ENCODE measurements at regions not wholly inside any gene's neighbourhood (a gene's known extent, or its start where the extent isn't known, plus 50 kb on each side); places are given as distances from the start of the nearest gene placed in this dataset.
"Not testable (repeated sequence)": the region's sequence is repeated elsewhere in the genome, so short reads cannot be mapped to it uniquely, and the experiment has no call there.

DNA sequence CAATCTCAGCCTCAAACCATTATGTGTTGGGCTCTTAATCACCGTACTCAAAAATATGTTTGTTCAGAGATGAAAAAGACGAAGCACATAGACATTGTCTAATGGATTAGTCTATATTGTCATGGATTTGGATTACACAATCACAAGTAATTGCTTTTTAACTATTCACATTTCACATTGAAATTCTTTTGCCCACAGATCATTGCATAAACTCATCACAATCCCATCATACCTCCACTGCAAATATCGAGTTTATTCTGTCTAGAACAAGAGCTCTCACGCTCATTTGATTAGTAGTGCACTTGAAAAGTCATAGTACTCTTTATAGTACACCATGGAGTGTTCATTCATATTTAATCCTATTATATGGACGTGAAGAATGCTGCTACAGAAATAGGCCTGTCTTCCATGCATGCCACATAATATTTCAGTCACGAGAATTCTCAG is 97.9 kb upstream of the SOX11 start:
- no peak for DNase-seq

- DNase-seq, result no peak
Observed at GRCh38 chr2:5596868-5597267, 95.3 kb upstream of the SOX11 start.

GRCh38 chr2:5598156-5598555 is 94.0 kb upstream of the SOX11 start:
- no peak for DNase-seq

DNA sequence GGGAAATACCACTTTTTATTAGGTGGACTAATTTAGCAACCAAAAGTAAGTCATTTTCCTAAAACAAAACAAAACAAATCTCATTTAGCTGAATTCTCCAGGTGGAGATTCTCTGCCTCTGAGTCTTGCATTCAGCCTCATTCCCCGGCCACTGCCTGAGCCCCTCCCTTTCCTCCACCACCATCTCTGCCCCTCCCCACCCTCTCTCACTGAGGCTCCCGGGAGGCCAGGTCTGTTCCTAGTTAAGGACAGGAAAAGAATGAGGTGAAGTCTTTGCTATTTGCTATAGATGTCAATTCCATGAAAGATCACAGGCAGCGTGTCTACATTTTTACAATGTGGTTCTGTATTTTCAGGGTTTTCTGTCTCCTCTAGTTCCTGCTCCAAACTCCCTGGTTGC is 83.0 kb upstream of the SOX11 start:
- no peak for DNase-seq

GRCh38 chr2:5612666-5613065 is 79.5 kb upstream of the SOX11 start:
- DNase-seq, result no peak

DNA sequence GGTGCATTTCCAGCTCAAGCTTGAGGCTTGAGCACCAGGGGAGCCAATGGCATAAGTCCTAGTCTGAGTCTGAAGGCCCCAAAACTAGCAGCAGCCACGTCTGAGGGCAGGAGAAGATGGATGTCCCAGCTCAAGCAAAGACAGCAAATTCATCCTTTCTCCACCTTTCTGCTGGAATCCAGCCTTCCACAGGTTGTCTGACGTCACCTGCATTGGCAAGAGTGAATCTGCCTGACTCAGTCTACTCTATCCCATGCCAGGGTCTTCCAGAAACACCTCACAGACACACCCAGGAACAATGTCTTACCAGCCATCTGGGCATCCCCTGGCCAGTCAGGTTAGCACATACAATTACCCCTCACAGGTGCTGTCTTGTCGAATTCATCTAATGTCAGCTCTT is 76.2 kb upstream of the SOX11 start:
- no peak for DNase-seq

- DNase-seq, result no peak
Observed at GRCh38 chr2:5617358-5617757, 74.8 kb upstream of the SOX11 start.

DNA sequence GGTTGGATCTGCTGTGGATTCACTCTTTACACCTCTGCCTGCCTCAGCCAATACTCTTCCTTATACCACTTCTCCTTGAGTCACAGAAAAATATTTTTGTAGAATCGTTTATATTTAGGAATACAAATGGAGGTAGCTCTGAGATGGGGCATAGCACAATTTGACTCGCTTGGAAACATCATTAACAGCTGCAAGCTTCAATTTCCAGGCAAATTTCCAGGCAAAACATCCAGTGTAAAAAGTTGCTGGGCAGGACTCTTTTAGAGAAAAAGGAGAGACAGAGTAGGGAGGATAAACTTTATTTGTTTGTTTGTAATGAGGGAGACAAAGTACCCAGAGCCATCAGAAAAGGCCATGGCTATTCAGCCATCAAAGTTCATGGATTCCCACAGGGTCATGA is 74.4 kb upstream of the SOX11 start:
- DNase-seq, result no peak

DNA sequence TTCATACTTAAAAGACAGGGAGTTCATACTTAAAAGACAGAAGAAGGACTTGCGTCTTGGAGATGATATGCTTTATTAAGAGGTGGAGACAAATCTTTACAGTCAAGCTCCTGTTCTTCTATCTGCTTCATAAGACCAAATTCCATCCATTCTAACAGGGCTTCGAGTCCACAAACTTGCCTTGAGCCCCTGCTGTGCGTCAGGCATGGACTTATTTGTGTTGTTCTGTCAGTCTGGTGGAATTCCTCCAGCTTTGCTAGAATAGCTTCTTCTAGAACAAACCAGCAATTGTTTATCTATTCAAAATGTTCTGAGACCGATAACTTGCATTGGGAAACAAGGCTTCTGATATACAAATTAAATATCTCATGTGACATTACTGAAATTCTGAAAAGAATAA is 73.9 kb upstream of the SOX11 start:
- DNase-seq, result no peak

- not testable (repeated sequence) for DNase-seq
Observed at GRCh38 chr2:5625556-5626065, 66.6 kb upstream of the SOX11 start.

DNA sequence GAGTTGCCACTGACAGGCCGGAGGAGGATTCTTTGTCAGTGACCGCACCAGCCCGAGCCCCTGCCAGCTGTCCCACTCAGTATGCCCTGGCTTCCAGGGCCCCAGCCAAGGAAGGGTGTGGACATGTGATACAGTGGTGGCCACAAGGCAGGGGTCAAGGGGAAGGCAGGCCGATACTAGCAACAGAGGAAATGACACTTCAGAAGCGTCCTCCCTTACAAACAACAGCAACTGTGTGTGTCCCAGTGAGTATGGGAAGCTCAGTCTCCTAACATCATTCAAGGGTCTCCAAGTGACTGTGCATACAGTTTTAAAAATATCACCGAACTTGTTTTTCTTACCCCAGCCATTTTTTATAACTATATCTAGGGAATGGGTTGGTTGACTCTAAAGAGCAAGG is 63.7 kb upstream of the SOX11 start:
- not testable (repeated sequence) for DNase-seq

DNA sequence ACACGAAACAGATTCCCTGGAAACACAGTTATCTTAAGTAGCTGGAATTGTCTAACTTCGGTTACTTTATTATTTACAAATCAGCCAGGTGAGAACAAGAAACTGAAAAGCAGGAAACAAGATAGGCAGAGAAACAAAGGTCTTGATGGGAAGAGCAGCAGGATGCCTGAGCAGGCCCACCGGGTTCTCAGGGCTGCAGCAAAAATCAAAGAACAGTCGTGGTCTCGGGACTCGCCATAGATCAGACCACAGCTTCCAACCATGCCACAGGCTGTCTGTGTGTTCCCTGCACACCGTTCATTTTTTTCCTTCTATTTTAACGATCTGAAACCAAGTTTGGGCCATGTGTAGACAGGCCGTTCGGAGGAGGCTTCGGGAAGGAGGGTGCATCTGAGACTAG is 62.7 kb upstream of the SOX11 start:
- DNase-seq, result not testable (repeated sequence)

- DNase-seq, result not testable (repeated sequence)
Observed at GRCh38 chr2:5637051-5637450, 55.1 kb upstream of the SOX11 start.
